GM13977 (cell line): ENCODE measurements at regions not wholly inside any gene's neighbourhood (a gene's known extent, or its start where the extent isn't known, plus 50 kb on each side); places are given as distances from the start of the nearest gene placed in this dataset.
"Not testable (repeated sequence)": the region's sequence is repeated elsewhere in the genome, so short reads cannot be mapped to it uniquely, and the experiment has no call there.

Source experiments
- DNase-seq: peaks from one replicate; pipeline ENCODE4 v3.0.0; 2012; ENCODE audit warnings: low spot score
- CTCF ChIP-seq: IDR thresholded peaks from 2 replicates; pipeline ENCODE4 v1.5.1; 2012; ENCODE audit warnings: mild to moderate bottlenecking, control low read depth; ENCODE audit not compliant: insufficient read depth; ENCODE audit errors: extremely low read depth, missing control alignments
- in situ Hi-C: fragments of 300-500 bp; cut with MboI; formaldehyde crosslinking; loops from one replicate; pipeline ENCODE4 v1.12.0; 2022; ENCODE audit warnings: low sequenced_read_pairs, low pct_unique_long_range_greater_than_20kb, mixed read lengths, inconsistent platforms; ENCODE audit not compliant: unreplicated experiment

- no peak for DNase-seq
- TF ChIP-seq CTCF = no peak
- in situ Hi-C loops = no loop called here
Measured at GRCh38 chr18:10252494-10252893, 201.9 kb upstream of the APCDD1 start.

GRCh38 chr18:10252952-10253705 is 201.3 kb upstream of the APCDD1 start:
- TF ChIP-seq CTCF = no peak
- no peak for DNase-seq
- in situ Hi-C loops = no loop called here

- in situ Hi-C loops, DNase-seq: not testable (repeated sequence)
Measured at GRCh38 chr18:10256276-10256675, 198.2 kb upstream of the APCDD1 start.

GRCh38 chr18:10258836-10259474 is 195.5 kb upstream of the APCDD1 start:
- DNase-seq = no peak
- TF ChIP-seq CTCF = no peak
- in situ Hi-C loops = no loop called here

GRCh38 chr18:10259901-10260300 is 194.5 kb upstream of the APCDD1 start:
- in situ Hi-C loops = no loop called here
- TF ChIP-seq CTCF = no peak
- DNase-seq = no peak

GRCh38 chr18:10261344-10262276 is 192.8 kb upstream of the APCDD1 start:
- in situ Hi-C loops = no loop called here
- TF ChIP-seq CTCF = no peak
- no peak for DNase-seq

- in situ Hi-C loops = no loop called here
- no peak for DNase-seq
- no peak for TF ChIP-seq CTCF
Measured at GRCh38 chr18:10262566-10262965, 191.9 kb upstream of the APCDD1 start.
